ENCODE measurements at regions not wholly inside any gene's neighbourhood (a gene's known extent, or its start where the extent isn't known, plus 50 kb on each side); places are given as distances from the start of the nearest gene placed in this dataset.

DNA sequence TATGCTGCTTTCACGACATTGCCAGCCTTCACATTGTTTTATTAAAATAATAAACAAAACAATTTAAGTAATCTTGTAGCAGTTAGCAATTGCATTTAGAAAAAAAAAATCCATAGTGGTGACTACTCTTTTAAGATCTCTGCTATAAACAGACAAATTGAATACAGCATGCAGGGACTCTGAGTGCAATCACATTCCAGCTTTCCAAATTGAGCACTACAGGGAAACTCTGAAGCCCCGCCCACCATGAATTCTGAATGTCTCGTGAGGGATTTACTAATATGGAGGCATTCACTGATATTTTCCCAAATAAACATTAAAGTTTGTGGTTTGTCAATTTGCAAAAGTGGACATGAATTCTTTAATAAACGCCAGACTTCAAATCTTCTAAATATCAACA lies 698.8 kb downstream of the LIG4 start:
- ChIA-PET POLR2A (no interaction called here), CTCF (no interaction called here)
- Histone ChIP-seq H3K4me3 (ENCODE audit: low read depth, low read length) (no peak overlapping the region), H3K36me3 (ENCODE audit: control insufficient read depth, insufficient read depth, low read length) (no peaks in the 10 kb centered on the region), H3K27me3 (replicated peaks; ENCODE audit: control insufficient read depth, insufficient read depth, low read length) (no peaks in the 10 kb centered on the region), H3K4me1 (no peaks in the 10 kb centered on the region), H3K9me3 (no peaks in the 10 kb centered on the region)
- no peaks in the 10 kb centered on the region for H3K4me1 Mint-ChIP-seq (ENCODE audit: low read depth, unreplicated experiment)
- H3K36me3 Mint-ChIP-seq (ENCODE audit: insufficient read depth, unreplicated experiment) = no peaks in the 10 kb centered on the region
- H3K9me3 Mint-ChIP-seq (ENCODE audit: unreplicated experiment) = no peaks in the 10 kb centered on the region
- H3K27ac Mint-ChIP-seq (ENCODE audit: unreplicated experiment) = no peak overlapping the region
- no peak for DNase-seq
- H3K27me3 Mint-ChIP-seq (ENCODE audit: insufficient read depth, unreplicated experiment) = peaks cover 8% of the 10 kb centered on the region
- no peak overlapping the region for H3K4me3 Mint-ChIP-seq (ENCODE audit: unreplicated experiment)
- TF ChIP-seq, protein P1, sequence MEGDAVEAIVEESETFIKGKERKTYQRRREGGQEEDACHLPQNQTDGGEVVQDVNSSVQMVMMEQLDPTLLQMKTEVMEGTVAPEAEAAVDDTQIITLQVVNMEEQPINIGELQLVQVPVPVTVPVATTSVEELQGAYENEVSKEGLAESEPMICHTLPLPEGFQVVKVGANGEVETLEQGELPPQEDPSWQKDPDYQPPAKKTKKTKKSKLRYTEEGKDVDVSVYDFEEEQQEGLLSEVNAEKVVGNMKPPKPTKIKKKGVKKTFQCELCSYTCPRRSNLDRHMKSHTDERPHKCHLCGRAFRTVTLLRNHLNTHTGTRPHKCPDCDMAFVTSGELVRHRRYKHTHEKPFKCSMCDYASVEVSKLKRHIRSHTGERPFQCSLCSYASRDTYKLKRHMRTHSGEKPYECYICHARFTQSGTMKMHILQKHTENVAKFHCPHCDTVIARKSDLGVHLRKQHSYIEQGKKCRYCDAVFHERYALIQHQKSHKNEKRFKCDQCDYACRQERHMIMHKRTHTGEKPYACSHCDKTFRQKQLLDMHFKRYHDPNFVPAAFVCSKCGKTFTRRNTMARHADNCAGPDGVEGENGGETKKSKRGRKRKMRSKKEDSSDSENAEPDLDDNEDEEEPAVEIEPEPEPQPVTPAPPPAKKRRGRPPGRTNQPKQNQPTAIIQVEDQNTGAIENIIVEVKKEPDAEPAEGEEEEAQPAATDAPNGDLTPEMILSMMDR (IDR thresholded peaks at IDR 0.05; ENCODE audit: insufficient read depth in 1 of 2, low read depth in 1 of 2, low read length in 1 of 2, severe bottlenecking in 1 of 2, unreplicated experiment in 1 of 2) = no peak
- no TSS peak for BruUV-seq (replicated peaks)
- intact Hi-C loops (cut with micrococcal nuclease; ENCODE audit: unreplicated experiment) = no loop called here

DNA sequence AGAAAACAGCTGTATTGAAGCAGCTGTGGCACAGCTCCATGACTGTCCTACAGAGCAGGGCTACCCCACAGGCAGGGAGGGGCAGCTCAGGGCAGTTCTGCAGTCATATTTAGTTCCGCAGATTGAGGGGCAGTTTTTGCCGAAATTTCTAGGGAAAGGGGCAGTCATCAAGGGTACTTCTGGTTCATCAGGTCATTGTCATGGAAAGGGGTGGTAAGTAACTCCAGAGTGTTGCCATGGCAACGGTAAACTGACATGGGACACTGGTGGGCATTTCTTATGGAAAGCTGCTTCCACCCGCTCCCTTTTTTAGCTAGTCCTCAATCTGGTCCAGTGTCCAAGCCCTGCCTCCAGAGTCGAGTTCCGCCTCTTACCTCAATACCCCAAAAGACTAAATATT lies 702.8 kb downstream of the LIG4 start:
- no TSS peak for BruUV-seq (replicated peaks)
- H3K4me3 Mint-ChIP-seq (ENCODE audit: unreplicated experiment) = no peak overlapping the region
- no peak overlapping the region for H3K4me3 ChIP-seq (ENCODE audit: low read depth, low read length)

GRCh38 chr13:107497661-107498060 lies 717.7 kb downstream of the LIG4 start:
- H3K9me3 Mint-ChIP-seq (ENCODE audit: unreplicated experiment) = no peaks in the 10 kb centered on the region
- H3K9me3 ChIP-seq = no peaks in the 10 kb centered on the region
- intact Hi-C loops (cut with micrococcal nuclease; ENCODE audit: unreplicated experiment) = no loop called here
- TF ChIP-seq, protein P1 (IDR thresholded peaks at IDR 0.05; ENCODE audit: insufficient read depth in 1 of 2, low read depth in 1 of 2, low read length in 1 of 2, severe bottlenecking in 1 of 2, unreplicated experiment in 1 of 2) = no peak
- no peak overlapping the region for H3K27ac Mint-ChIP-seq (ENCODE audit: unreplicated experiment)
- H3K27me3 Mint-ChIP-seq (ENCODE audit: insufficient read depth, unreplicated experiment) = no peaks in the 10 kb centered on the region
- H3K36me3 ChIP-seq (ENCODE audit: control insufficient read depth, insufficient read depth, low read length) = no peaks in the 10 kb centered on the region
- no TSS peak for BruUV-seq (replicated peaks)
- no peaks in the 10 kb centered on the region for H3K4me1 Mint-ChIP-seq (ENCODE audit: low read depth, unreplicated experiment)
- POLR2A ChIA-PET = no interaction called here
- DNase-seq = no peak
- H3K27me3 ChIP-seq (replicated peaks; ENCODE audit: control insufficient read depth, insufficient read depth, low read length) = peaks cover 2% of the 10 kb centered on the region; the same call in 1 of the 2 replicates
- no peak overlapping the region for H3K4me3 ChIP-seq (ENCODE audit: low read depth, low read length)
- no peak overlapping the region for H3K4me3 Mint-ChIP-seq (ENCODE audit: unreplicated experiment)
- CTCF ChIA-PET = no interaction called here
- no peaks in the 10 kb centered on the region for H3K36me3 Mint-ChIP-seq (ENCODE audit: insufficient read depth, unreplicated experiment)
- no peaks in the 10 kb centered on the region for H3K4me1 ChIP-seq

More for the DNA sequence above, 702.8 kb downstream of the LIG4 start:
- intact Hi-C loops (cut with micrococcal nuclease; ENCODE audit: unreplicated experiment) = no loop called here
- no peak for DNase-seq
- ChIA-PET CTCF (no interaction called here), POLR2A (no interaction called here)
- no peaks in the 10 kb centered on the region for H3K9me3 Mint-ChIP-seq (ENCODE audit: unreplicated experiment)
- TF ChIP-seq, protein P1 (IDR thresholded peaks at IDR 0.05; ENCODE audit: insufficient read depth in 1 of 2, low read depth in 1 of 2, low read length in 1 of 2, severe bottlenecking in 1 of 2, unreplicated experiment in 1 of 2) = no peak
- H3K27ac Mint-ChIP-seq (ENCODE audit: unreplicated experiment) = no peak overlapping the region
- Histone ChIP-seq H3K36me3 (ENCODE audit: control insufficient read depth, insufficient read depth, low read length) (no peaks in the 10 kb centered on the region), H3K27me3 (replicated peaks; ENCODE audit: control insufficient read depth, insufficient read depth, low read length) (no peaks in the 10 kb centered on the region), H3K9me3 (no peaks in the 10 kb centered on the region), H3K4me1 (no peaks in the 10 kb centered on the region)
- peaks cover 7% of the 10 kb centered on the region for H3K27me3 Mint-ChIP-seq (ENCODE audit: insufficient read depth, unreplicated experiment)
- no peaks in the 10 kb centered on the region for H3K4me1 Mint-ChIP-seq (ENCODE audit: low read depth, unreplicated experiment)
- H3K36me3 Mint-ChIP-seq (ENCODE audit: insufficient read depth, unreplicated experiment) = no peaks in the 10 kb centered on the region
